ENCODE measurements at regions not wholly inside any gene's neighbourhood (a gene's known extent, or its start where the extent isn't known, plus 50 kb on each side); places are given as distances from the start of the nearest gene placed in this dataset.
A peak's percentile ranks its signal among the peaks of the same experiment; 100 is the strongest.

- Histone ChIP-seq H3K4me3 (no peak overlapping the region), H3K27me3 (no peaks in the 10 kb centered on the region), H3K27ac (no peak overlapping the region), H3K9me3 (no peaks in the 10 kb centered on the region), H3K36me3 (no peaks in the 10 kb centered on the region), H3K4me1 (no peaks in the 10 kb centered on the region)
- ATAC-seq (no peak), FAIRE-seq (no peak), DNase-seq (no peak)
- intact Hi-C loops (cut with DNase I), result loop anchor here (5.0 to 10.0 kb wide), 3 partner anchors 426 to 514 kb away; no protein-coding TSS in a partner anchor
- no peak for TF ChIP-seq CTCF (IDR thresholded peaks at IDR 0.05)
- 63 to 66% methylated on average over 17 of the region's 17 CpGs for WGBS, 2 donors
Measured at GRCh38 chr10:123558651-123559050, 107.5 kb upstream of the GPR26 start.

GRCh38 chr10:123559066-123559822 is 106.9 kb upstream of the GPR26 start:
- no peak for FAIRE-seq
- peak; percentile 80 to 99 (median 96) for ATAC-seq
- Histone ChIP-seq H3K36me3 (no peaks in the 10 kb centered on the region), H3K9me3 (no peaks in the 10 kb centered on the region), H3K4me3 (no peak overlapping the region), H3K27ac (no peak overlapping the region), H3K27me3 (no peaks in the 10 kb centered on the region), H3K4me1 (no peaks in the 10 kb centered on the region)
- intact Hi-C loops (cut with DNase I), result loop anchor here (5.0 to 10.0 kb wide), 3 partner anchors 427 to 514 kb away; no protein-coding TSS in a partner anchor
- WGBS, 2 donors, result 40 to 49% methylated on average over 27 to 28 of the region's 28 CpGs
- TF ChIP-seq CTCF (IDR thresholded peaks at IDR 0.05), result peak; percentile 95 to 99 (median 98)
- peak; percentile 31 to 91 (median 78) for DNase-seq

GRCh38 chr10:123559823-123560092 is 106.4 kb upstream of the GPR26 start:
- intact Hi-C loops (cut with DNase I), result loop anchor here (5.0 to 10.0 kb wide), 4 partner anchors 425 to 515 kb away; partner anchors contain the start of gene HMX3 (in 1 of the 3)
- DNase-seq (no peak), FAIRE-seq (no peak), ATAC-seq (no peak)
- no peaks in the 10 kb centered on the region for H3K27me3 ChIP-seq
- H3K36me3 ChIP-seq, result no peaks in the 10 kb centered on the region
- no peaks in the 10 kb centered on the region for H3K4me1 ChIP-seq
- H3K27ac ChIP-seq, result no peak overlapping the region
- no peak for TF ChIP-seq CTCF (IDR thresholded peaks at IDR 0.05)
- WGBS, 2 donors, result 55 to 57% methylated on average over 7 of the region's 7 CpGs
- no peaks in the 10 kb centered on the region for H3K9me3 ChIP-seq
- no peak overlapping the region for H3K4me3 ChIP-seq

- Histone ChIP-seq H3K9me3 (no peaks in the 10 kb centered on the region), H3K4me3 (no peak overlapping the region), H3K36me3 (no peaks in the 10 kb centered on the region), H3K4me1 (no peaks in the 10 kb centered on the region), H3K27ac (no peak overlapping the region), H3K27me3 (no peaks in the 10 kb centered on the region)
- FAIRE-seq (no peak), ATAC-seq (no peak), DNase-seq (no peak)
- WGBS, 2 donors, result 55 to 62% methylated on average over 13 of the region's 13 CpGs
- intact Hi-C loops (cut with DNase I), result loop anchor here in 1 of 3 donors (10.0 kb wide), 1 partner anchor 426 kb away; the partner anchor contains the start of gene HMX3
- no peak for TF ChIP-seq CTCF (IDR thresholded peaks at IDR 0.05)
Measured at GRCh38 chr10:123560301-123561140, 105.6 kb upstream of the GPR26 start.

Measured in pancreas (tissue), 10 donors.